NCI-H128 (cell line): ENCODE measurements at regions not wholly inside any gene's neighbourhood (a gene's known extent, or its start where the extent isn't known, plus 50 kb on each side); places are given as distances from the start of the nearest gene placed in this dataset.

Experiments
- DNase-seq: peaks from one replicate; lab custom pipeline; 2025; ENCODE audit not compliant: unreplicated experiment; lab: John Stamatoyannopoulos, UW

DNA sequence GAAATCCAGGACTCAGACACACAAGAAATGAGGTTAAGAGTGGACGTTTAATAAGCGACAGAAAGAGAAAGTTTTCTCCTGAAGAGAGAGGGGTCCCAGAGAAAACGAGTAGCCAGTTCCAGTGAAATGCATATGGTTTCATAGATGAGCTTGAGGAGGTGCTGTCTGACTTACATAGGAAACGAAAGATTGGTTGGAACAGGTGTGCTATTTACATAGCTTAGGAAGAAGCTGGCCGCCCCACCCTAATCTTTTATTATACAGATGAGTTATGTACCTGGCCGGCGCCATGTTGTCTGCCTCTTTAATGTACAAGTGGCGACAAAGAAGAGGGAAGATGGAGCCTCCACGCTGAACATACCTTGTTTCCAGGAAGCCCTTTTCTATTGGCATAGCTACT, 223.0 kb downstream of the SLC6A15 start:
- DNase-seq, result no peak

DNA sequence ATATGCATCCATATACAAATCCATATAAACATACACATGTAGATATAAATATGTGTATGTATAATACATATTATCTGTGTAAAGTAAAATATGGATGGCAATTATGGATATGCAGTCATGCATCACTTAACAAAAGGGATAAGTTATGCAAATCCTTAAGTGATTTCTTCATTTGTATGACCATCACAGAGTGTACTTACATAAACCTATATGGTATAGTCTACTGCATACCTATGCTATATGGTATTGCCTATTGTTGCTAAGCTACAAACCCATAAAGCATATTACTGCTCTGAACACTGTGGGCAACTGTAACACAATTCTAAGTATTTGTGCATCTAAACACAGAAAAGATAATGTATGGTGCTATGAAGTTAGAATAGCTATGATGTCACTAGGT, 227.2 kb downstream of the SLC6A15 start:
- DNase-seq, result no peak

DNA sequence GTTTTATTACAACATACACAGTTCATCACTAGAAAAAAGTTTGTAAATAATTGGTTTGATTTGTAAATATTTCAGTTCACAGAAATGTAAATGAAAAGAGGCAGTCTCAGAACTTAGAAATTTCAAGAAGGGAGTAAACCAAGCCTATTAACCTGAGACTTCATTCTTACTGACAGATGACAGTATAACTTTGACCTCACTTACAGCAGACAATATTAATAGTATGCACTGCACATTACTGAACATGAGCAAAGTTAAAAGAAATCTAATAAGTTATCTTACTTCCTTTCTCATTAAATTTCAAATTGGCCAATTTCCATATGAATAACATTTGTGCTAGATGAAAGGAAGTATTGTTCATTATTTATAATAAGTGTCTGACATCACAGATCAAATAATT, 235.8 kb downstream of the SLC6A15 start:
- no peak for DNase-seq

DNA sequence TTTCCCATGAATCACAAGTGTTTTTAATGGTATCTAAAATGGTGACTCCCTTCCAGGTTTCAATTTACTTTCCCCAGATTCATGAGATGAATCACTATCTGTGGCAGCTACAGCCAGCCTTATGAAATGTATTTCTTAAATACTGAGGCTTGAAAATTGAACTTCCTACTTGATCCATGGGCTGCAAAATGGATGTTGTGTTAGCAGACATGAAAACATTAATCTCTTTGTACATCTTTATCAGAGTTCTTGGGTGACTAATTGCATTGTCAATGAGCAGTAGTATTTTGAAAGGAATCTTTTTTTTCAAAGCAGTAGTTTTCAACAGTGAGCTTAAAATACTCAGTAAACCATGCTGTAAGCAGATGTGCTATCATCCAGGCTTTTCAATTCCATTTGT, 250.8 kb downstream of the SLC6A15 start:
- DNase-seq, result no peak

DNA sequence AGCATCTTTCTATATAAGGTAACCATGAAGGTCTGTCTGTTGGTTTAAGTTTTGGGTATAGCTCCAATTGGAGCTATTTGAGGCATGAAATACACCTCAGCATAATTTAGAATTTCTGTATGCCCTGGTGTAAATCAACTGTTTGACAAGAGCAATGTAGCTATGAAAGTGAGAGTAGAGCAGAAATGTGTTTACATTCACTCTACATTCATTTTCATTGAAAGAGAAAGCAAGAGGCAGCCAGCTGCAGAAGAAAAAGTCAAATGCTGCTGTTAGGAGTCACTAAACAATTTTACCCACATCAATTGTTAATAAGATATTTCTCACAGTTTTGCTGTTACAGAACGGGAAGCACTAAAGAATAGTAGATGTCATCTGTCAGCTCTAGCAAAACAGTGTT, 252.5 kb downstream of the SLC6A15 start:
- DNase-seq, result no peak

- no peak for DNase-seq
These were observed 253.7 kb downstream of the SLC6A15 start for GRCh38 chr12:84658877-84659276.

- DNase-seq, result no peak
These were observed 255.9 kb downstream of the SLC6A15 start for GRCh38 chr12:84656705-84657104.

- no peak for DNase-seq
These were observed 259.1 kb downstream of the SLC6A15 start for GRCh38 chr12:84653482-84653881.

DNA sequence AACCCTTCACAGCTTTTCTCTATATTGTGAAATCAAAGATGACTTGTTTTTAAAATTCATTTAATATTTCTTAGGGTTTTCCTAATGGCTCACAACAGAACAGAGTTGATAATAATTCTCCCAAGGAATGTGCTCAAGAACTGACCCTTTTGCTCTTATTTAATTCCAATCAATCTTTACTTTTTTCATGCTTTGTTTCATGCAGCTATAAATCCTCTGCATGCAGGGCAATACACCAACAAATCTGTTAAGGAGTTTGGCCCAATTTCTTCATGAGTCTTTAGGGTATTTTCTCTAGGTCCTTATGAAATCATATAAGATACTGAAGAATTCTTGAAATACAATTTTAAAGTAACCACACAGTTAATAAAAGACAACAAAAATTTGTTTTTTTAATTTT, 264.2 kb downstream of the SLC6A15 start:
- no peak for DNase-seq

DNA sequence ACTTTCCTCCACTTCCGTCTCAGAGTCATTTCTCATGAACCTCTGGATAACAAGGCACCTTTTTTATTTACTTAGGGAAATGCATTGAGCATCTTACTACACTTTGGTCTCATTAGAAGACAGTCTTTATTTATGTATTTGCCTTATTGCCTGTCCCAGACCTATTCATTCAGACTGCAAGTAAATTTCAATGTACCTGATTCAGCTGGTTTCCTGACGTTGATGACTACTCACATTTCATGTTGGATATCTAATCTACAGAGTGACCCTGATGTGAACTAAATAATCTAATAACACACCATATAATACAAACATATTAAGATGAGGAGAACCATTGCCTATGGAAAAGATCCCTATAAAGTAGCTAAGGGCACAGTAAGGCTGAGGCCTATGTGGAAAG, 267.7 kb downstream of the SLC6A15 start:
- DNase-seq, result no peak

- no peak for DNase-seq
These were observed 268.6 kb downstream of the SLC6A15 start for GRCh38 chr12:84643993-84644392.

- DNase-seq, result peak; percentile 15
These were observed 270.6 kb downstream of the SLC6A15 start for GRCh38 chr12:84641940-84642545.

GRCh38 chr12:84638811-84639368, 273.7 kb downstream of the SLC6A15 start:
- DNase-seq, result no peak

- no peak for DNase-seq
These were observed 274.7 kb downstream of the SLC6A15 start for GRCh38 chr12:84637926-84638325.

- DNase-seq, result no peak
These were observed 275.8 kb downstream of the SLC6A15 start for GRCh38 chr12:84636801-84637290.

- DNase-seq, result no peak
These were observed 278.1 kb downstream of the SLC6A15 start for GRCh38 chr12:84634526-84634925.

DNA sequence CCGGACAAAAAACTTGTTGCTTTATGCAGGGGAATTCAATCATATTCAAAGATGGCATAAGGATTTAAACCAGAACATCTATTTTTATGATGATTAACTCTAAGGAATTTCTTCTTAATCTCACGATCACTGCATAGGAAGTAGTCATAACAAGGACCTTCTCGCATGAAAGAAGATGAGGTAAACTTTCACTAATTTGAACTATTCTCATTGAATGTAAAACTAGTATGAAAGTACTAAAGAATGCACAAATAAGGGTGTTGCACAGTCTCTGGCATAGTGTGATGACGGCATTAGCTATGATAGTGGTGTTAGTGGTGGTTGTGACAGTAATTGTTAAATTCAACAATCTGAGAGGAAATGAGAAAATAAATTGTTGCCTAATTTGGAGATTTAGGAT, 280.0 kb downstream of the SLC6A15 start:
- DNase-seq, result no peak

GRCh38 chr12:84631020-84631419, 281.6 kb downstream of the SLC6A15 start:
- no peak for DNase-seq

DNA sequence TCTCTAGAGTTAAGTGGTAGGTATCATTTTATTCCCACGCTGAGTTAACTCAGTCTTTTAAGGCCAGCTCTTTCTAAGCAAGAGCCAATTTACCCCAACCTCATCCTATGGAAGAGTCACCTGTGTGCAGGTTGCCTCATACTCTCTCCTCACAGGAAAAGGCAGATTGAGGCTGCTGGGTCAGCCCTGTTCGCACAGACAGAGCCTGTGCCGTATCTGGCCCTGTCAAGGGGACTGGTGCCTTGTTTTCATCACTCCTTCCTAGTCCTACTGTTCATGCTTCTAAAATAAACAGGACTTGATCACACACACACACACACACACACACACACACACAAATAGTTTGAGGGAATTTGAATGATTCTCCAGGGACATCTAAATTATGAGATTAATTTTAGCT, 285.0 kb downstream of the SLC6A15 start:
- DNase-seq, result no peak

GRCh38 chr12:84624601-84625000, 288.0 kb downstream of the SLC6A15 start:
- no peak for DNase-seq

- no peak for DNase-seq
These were observed 293.5 kb downstream of the SLC6A15 start for GRCh38 chr12:84619053-84619571.

DNA sequence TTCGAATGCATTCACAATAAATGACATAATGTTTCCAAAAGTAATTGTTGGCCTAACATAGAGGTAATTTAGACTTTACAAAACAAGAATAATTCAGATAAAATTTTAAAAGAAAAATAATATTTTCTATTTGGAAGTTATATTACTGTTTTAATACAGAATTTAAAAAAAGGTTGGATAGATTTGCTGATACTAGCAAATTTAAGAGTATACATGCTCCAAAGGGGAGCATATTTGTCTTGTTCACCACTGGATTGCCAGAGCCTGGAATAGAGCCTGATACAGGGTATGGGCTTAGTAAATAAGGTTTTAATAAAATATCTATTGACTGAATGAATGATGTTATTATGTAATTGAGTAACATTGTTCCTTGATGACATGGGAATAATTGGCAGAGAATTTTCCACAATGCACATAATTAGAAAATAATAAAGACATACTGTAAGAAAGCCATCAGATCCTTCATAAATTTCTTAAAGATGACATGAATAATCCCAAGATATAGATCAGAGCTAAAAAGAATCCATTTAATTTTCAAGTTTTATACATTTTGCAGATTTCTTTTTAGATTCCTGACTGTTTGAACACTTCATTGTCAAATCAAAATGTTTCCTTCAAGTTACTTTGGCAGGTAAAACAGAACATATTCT, 305.3 kb downstream of the SLC6A15 start:
- DNase-seq, result no peak
